NK-92 (cell line): ENCODE measurements at regions not wholly inside any gene's neighbourhood (a gene's known extent, or its start where the extent isn't known, plus 50 kb on each side); places are given as distances from the start of the nearest gene placed in this dataset.

Source experiments
- DNase-seq: peaks from one replicate; lab custom pipeline; 2025; ENCODE audit not compliant: unreplicated experiment; lab: John Stamatoyannopoulos, UW

GRCh38 chr13:73421310-73421912 is 362.6 kb downstream of the KLF5 start:
- no peak for DNase-seq

DNA sequence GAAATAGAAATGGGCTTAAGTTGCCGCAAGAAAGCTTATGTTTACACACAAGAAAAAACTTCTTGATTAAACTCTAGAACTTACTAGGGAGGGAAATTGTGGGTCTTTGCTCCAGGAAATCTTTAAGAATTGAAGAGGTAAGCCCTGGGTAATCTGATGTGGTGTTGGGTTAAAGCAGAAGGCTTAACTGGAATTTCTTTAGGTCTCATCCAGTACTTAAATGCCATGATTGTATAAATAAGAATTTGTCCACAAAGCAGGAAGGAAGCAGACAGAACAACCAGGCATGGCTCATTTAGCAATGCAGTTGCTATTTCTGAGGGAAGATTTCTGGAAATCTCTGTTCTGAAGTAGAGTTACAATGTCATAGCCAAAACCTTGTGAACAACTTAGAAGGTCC is 360.4 kb downstream of the KLF5 start:
- no peak for DNase-seq

- no peak for DNase-seq
Measured at GRCh38 chr13:73417012-73417615, 358.3 kb downstream of the KLF5 start.

GRCh38 chr13:73416093-73416492 is 357.3 kb downstream of the KLF5 start:
- no peak for DNase-seq

GRCh38 chr13:73413656-73414055 is 354.9 kb downstream of the KLF5 start:
- no peak for DNase-seq

DNA sequence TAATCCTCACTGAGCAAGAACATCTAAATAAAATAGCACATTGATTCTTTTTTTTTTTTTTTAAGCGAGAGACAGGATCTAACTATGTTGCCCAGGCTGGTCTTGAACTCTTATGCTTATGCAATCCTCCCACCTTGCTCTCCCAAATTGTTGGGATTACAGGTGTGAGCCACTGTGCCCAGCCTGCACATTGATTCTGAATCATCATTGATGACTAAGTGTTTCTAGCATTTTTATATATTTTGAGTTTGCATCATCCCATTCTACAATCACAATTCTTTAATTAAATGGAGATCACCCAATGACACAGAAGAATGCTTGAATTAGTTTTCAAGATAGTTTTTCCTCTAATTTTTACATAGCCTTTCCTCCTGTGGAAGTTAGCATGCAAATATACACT is 354.1 kb downstream of the KLF5 start:
- DNase-seq, result no peak

- no peak for DNase-seq
Measured at GRCh38 chr13:73411067-73411809, 352.4 kb downstream of the KLF5 start.

- no peak for DNase-seq
Measured at GRCh38 chr13:73406454-73406853, 347.6 kb downstream of the KLF5 start.

GRCh38 chr13:73404581-73404980 is 345.8 kb downstream of the KLF5 start:
- DNase-seq, result no peak

- no peak for DNase-seq
Measured at GRCh38 chr13:73403355-73404120, 344.7 kb downstream of the KLF5 start.

DNA sequence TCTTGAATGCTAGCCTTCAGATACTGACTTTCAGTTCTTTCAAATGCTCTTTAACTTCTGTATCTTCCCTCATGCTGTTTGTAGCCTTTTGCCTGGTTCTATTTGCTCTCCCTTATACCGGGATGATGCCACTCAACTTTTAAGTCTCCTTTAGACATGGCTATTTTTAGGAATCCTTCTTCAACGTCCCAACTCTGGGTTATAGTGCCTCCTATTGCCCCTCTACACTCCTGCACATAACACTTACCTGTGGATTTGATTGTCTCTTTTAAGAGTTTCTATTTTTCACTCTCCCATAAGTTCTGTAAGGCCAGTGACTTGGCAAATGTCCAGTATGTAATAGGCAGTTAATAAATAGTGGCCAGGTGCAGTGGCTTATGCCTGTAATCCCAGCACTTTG is 343.0 kb downstream of the KLF5 start:
- DNase-seq, result no peak

DNA sequence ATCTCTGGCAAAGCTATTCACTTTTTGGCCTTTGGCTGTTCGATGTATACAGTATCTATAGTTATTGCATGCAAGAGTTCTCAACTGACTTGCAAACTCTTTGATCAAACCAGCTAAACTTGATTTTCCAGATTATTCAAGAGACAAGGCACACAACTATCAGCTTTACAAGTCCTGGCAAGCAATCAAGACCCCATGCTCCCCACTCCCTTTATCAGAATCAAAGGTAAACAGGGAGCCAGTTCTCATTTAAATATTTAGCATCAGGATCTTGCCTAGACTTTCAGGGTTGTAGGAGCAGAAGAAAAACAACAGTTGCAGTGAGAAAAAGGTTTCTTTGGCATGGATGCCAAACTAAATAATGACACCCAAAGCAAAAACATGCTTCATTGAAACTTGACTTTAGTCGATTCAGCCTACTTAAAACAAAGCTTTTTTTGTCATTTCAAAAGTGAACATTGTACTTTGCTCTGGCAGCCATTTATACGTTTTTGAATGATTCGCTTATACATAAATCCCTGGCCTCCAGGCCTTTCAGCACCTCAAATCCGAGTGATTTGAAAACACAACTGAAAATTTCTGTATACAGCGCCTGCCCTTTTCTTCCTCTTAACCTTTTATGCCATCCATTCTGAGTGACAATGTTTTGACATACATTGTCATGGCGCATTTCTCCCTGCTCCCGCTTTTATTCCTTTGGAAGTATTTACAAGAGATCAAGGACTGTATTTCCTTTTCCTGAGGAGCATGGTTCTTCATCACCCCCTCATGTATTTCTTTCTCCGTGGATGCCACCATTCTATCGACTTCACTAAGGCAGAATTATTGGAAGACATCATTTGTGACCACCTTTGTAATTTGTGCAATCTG is 340.8 kb downstream of the KLF5 start:
- no peak for DNase-seq

- DNase-seq, result no peak
Measured at GRCh38 chr13:73397496-73398305, 338.9 kb downstream of the KLF5 start.

DNA sequence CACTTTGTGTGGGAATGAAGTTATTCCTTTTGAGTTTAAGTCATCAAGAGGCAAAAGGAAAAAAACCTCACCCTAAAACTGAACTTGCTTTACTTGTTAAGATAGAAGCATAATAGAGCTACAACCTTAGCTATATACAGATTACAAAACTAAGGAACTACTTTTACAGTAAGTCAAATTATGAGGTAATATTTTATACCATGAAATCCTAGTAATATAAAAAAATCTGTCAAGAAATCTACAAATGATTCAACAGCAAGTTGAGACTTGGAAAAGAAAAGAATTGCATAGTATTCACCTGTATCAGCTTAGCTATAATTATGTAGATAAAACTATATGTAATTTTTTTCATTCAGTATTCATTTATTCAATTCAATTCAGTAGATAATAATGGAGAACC is 335.3 kb downstream of the KLF5 start:
- DNase-seq, result no peak

DNA sequence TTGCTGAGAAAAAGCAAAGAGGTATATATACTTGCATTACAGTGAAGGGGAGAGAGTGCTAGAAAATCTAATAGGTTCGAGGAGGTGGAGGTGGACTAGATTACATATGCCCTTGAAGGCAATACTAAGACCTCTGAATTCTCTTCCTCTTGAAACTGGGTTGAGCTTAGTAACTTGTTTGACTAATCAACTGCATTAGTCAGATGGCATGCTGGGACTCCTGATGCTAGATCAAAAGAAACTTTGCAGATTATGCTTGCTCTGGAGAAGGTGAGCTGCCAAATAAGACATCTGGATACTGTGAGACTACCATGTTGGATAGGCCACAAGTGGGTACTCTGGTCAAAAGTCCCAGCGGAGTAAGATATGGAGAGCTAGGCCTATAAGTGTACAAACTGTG is 331.3 kb downstream of the KLF5 start:
- DNase-seq, result no peak

GRCh38 chr13:73388586-73388985 is 329.8 kb downstream of the KLF5 start:
- DNase-seq, result no peak

- DNase-seq, result no peak
Measured at GRCh38 chr13:73387318-73387717, 328.5 kb downstream of the KLF5 start.

DNA sequence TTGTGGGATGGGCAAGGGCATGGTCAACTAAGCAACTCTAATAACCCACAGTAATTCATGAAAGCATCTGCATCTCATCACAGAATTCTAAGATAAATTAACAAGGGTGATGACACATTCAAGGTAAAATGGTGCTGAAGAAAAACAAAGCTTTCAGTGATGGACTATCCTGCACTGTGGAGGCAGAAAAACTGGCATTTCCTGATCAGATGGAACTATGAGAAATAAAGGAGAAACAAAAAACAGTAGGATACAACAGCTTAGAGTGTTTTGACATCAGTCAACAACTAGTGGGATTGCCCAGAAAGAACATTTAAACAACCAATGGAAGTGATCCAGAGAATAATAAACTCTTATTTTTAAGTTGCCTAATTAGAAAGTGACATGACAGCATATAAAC is 327.0 kb downstream of the KLF5 start:
- no peak for DNase-seq

DNA sequence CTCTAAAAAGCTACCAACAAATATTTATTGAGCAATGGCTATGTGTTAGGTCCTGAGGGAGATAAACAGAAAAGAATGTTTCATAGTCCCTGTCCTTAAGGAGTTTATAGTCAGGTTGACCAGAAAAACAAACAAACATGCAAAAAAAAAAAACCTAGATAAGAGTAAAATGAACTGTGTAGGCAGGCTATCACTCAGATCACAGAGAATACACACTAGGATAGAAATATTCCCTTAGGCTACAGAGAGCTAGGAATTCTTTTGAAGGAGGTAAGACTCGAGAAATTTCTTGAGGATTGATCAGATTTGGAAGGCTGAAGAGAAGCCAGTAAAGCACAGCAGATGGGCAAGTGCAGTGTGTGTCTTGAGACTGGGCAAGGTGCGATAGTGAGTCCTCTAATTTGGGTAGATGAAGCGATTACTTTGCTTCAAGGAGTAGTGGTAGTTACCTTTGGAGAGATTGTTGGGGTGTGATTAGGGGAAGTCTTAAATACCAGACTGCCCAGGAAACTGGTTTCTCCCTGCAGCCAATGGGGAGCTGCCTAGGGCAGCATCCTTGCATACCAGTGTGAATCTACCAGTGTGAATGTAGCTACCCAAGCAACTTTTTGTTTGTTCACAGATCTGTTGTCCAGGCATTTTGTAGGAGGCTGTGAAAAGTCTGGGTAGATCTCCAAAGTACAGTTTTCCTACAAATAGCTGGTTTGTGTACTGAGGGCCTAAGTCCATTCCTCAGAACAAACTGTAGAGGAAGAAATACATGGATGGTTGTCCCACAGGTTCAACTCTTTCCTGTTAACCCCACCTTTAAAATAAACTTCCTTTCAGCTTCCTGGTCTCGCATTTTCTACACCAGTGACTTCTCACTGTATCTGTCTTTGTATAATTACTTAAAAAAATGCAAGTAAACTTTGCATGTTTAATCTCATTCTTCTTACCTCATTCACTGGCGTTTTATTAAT is 314.1 kb downstream of the KLF5 start:
- no peak for DNase-seq
